ENCODE measurements at regions not wholly inside any gene's neighbourhood (a gene's known extent, or its start where the extent isn't known, plus 50 kb on each side); places are given as distances from the start of the nearest gene placed in this dataset.

- no peak for TF ChIP-seq CHD7 (IDR thresholded peaks at IDR 0.05; ENCODE audit: insufficient replicate concordance, low read length)
- no peak for TF ChIP-seq FOSL1 (IDR thresholded peaks at IDR 0.05; ENCODE audit: insufficient read depth, low read depth, low read length)
- no peak for TF ChIP-seq TBP (IDR thresholded peaks at IDR 0.05; ENCODE audit: low read depth, low read length)
- TF ChIP-seq KDM5A (IDR thresholded peaks at IDR 0.05; ENCODE audit: low read length): no peak
These were observed 1240.2 kb upstream of the ALCAM start (continued) for GRCh38 chr3:104126463-104126862.
